Brain pericyte (primary cell): ENCODE measurements at regions not wholly inside any gene's neighbourhood (a gene's known extent, or its start where the extent isn't known, plus 50 kb on each side); places are given as distances from the start of the nearest gene placed in this dataset.

ENCODE experiments used
- DNase-seq: peaks from one replicate; pipeline ENCODE4 v3.0.0-alpha.2; 2012; ENCODE audit warnings: low read depth, low spot score

GRCh38 chr3:95613993-95614392 is 1200.4 kb upstream of the EPHA6 start:
- DNase-seq = no peak

DNA sequence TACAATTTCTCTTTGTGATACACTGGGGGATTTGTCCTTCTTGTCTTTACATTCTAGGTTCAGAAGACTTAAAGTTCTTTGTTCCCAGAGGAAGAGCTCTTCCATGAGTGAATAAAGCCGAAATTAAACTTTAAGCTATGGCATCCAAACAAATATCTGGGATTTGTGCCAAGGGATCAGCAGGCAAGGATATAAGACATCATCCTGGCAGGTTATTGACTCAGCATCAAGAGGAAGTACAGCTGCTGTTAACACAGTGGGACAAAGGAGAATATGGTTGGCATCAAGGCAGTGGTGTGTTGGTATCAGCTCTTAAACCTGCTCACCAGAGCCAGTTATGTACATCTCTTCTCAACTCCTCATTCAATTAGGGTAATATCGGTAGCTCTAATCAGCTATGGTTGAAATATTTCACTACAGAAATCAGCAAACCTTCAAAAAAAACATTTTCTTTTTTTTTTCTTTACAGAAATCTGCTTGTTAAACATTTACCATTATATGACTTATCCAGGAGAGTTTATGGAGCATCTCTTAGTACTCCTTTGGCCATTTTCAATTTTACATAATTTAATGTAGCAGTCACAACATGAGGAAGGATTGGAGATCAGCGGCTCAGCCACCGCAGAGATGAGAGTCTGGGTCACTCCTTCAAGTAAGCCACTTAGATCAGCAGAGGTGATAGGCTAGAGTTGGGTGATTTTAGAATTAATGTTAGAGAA is 1198.6 kb upstream of the EPHA6 start:
- no peak for DNase-seq

DNA sequence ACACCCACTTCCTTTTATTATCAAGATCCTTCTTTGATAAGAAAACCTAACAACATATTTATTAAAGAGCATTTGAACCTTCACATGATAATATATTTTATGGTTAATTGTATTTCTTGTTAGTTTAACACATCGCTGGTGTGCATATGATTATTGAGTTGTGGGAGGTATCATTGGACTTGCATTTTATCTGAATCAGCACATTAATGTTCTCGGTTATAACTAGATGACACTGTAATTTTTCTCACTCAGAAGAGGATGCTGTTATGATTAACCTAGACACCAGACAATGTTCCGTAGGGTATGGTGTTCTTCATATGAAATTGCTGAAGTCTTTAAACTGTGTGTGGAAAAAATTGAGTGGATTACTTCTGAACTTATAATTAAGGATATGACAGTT is 1188.3 kb upstream of the EPHA6 start:
- DNase-seq = no peak

DNA sequence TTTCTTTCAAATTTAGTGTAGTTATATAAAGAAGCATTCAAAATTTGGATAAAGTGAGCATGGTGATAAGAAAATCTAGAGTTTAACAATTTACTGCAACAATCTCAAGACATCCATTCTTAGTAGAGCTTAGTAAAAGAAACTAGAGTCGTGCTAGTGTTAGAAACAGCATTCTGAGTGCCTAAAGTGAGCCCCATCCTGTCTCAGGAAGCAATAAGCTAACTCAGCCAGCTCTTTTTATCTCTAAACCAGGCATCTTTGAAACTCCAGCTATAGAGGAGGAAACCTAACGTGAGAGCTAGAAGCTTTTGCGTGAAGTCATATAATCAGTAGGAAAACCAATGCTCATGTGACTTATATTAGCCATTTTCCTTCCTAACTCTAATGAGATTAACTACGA is 1187.1 kb upstream of the EPHA6 start:
- DNase-seq = no peak

DNA sequence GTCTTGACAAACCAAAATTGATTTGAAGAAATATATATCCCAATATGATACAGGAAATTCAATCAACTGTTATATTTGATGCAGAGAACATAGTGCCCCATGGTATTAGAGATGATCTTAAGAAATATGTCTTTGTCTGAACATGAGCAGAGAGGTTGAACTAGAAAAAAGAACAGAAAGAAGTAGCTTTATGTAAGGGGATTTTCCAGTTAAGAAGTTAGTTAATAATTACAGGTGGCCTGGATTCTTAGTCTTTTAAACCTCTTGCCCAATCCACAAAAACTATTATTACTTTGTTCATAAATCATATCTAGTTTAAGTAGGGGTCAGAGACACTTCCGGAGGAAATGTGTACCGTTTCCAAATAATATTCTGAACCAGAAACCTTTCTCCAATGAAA is 1186.7 kb upstream of the EPHA6 start:
- DNase-seq = no peak

DNA sequence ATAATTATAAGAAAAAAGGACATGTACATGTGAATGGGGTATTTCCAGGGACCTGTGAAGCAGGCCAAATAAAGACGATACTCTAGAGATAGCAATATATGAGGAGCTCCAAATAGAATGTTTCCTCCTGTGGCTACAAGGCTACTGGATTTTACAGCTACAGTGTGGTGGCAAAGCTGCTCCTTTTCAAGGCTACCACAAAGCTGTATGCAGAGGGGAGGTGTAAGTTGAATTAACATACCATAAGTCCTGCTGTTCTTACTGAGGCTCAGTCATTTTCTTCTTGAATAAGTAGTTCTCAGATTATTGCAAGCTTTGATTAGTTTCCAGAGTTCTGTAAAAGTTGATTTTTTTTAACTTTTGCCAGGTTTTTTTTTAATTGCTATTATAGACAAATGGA is 1184.6 kb upstream of the EPHA6 start:
- DNase-seq = no peak

DNA sequence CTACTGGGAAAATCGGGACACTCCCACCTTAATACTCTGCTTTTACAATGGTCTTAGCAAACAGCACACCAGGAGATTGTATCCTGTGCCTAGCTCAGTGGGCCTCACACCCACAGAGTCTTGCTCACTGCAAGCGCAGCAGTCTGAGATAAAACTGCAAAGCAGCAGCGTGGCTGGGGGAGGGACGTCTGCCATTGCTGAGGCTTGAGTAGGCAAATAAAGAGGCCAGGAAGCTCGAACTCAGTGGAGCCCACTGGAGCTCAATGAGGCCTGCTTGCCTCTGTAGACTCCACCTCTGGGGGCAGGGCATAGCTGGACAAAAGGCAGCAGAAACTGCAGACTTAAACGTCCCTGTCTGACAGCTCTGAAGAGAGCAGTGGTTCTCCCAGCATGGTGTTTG is 1169.1 kb upstream of the EPHA6 start:
- DNase-seq = no peak

- no peak for DNase-seq
Measured at GRCh38 chr3:95654570-95655362, 1159.6 kb upstream of the EPHA6 start.

- DNase-seq = no peak
Measured at GRCh38 chr3:95655363-95655986, 1158.9 kb upstream of the EPHA6 start.

DNA sequence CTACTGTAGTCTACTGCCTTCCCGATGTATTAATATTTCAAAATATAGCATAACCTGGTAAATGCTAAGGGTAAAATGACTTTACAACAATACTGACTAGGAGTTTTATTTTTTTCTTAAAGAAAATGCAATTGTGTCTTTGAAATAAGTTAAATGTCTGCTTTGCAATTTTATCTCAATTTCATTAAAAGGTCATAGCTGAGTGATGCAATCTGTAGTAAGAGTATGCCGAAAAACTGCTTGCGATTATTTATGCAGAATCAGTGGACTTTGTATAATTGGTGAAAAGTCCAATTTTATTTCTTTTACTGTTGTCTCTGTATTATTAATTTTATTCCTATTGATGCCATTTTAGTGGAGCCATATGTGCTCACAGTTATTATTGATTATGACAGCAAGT is 1143.6 kb upstream of the EPHA6 start:
- DNase-seq = no peak

DNA sequence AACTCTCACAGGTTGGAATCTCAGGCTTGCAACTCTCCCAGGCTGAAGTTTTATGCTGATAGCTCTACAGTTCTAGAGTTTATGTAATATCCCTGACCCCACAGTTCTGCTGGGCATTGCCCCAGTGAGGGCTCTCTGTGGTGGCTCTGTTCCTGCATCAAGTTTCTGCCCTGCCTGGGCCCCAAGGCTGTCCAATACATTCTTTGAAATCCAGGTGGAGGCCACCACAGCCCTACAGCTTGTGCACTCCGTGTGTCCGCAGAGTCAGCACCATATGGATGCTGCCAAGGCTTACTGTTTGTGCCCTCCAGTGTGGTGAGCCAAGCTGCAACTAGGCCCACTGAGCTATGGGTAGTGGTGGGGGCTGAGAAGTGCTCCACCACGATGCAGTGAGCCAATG is 1141.2 kb upstream of the EPHA6 start:
- no peak for DNase-seq

- DNase-seq = no peak
Measured at GRCh38 chr3:95705786-95706418, 1108.5 kb upstream of the EPHA6 start.

- no peak for DNase-seq
Measured at GRCh38 chr3:95707268-95707667, 1107.1 kb upstream of the EPHA6 start.

- no peak for DNase-seq
Measured at GRCh38 chr3:95710684-95711083, 1103.7 kb upstream of the EPHA6 start.

GRCh38 chr3:95711789-95712188 is 1102.6 kb upstream of the EPHA6 start:
- DNase-seq = no peak

GRCh38 chr3:95715128-95715527 is 1099.3 kb upstream of the EPHA6 start:
- no peak for DNase-seq

DNA sequence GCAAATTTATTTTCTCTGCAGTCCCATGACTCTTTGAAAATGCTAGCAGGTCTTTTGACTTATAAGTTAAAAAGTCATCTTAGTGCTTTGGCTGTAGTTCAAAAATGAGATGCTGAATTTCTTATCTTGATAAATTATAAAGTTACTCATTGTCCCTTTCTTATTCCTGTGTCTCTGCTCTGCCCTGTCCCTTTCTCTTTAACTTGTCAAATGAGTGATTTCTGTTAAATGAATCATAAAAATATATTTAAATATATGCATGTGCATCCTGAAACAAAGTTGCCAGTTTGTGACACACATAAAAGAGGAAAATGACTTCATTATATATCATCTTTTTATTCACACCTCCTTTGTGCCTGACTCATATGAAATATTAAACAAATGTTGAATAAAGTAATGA is 1097.3 kb upstream of the EPHA6 start:
- DNase-seq = no peak

DNA sequence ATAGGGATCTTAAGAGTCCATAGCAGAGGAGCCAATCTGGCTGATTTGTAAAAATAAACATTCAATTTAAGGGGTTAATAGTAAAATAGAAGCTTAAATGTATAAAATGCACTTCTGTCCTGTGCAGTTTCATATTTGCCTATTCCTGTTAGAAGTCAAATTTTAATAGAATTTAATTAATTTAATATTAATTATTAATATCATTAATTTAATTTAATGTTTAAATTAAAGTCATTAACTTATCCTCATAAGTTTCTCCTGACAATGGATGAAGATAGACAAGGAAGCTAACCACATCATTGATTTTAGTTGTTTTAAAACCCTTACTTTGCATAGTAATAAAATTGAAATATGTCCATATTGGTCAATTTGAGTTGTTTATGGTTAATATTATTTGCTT is 1096.2 kb upstream of the EPHA6 start:
- DNase-seq = no peak

DNA sequence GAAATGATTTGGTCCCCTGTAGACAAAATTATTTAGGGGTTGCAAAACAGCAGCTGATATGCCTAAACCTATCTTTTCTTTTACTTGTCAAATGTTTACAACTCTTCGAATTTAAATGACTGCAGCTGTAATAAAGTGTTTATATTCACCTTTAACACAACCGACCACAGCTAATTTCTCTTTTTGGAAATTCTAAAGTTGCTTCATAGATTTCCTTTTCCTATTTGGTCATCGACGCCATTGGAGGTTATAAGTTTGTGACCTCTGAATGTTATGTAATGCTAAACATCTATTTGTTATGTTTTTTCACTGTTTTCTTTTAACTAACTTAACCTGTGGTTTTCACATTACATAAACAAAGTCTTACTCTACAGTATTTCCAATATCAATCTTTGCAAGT is 1094.9 kb upstream of the EPHA6 start:
- DNase-seq = no peak

GRCh38 chr3:95721938-95722337 is 1092.5 kb upstream of the EPHA6 start:
- no peak for DNase-seq

- no peak for DNase-seq
Measured at GRCh38 chr3:95725770-95726169, 1088.6 kb upstream of the EPHA6 start.

DNA sequence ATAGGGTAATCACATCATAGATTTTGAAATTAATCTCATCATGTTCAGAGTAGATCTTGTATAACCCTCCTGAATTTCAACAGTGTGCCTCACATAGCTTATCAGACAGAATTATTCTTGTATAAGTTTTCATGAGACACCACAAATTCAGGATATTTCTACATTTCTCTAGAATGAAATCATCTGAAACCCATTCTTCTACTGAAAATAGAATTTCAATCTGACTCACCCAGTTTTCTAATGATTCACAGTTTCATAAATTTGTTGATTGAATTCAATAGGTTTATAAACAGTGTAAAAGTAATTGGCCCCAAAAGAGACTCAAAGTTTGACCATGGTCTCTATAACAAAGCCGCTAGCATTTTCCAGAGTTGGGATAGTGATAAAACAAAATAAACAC is 1082.6 kb upstream of the EPHA6 start:
- DNase-seq = no peak
